Duodenal mucosa (tissue), 2 donors: ENCODE measurements at regions not wholly inside any gene's neighbourhood (a gene's known extent, or its start where the extent isn't known, plus 50 kb on each side); places are given as distances from the start of the nearest gene placed in this dataset.

ENCODE experiments used
- H3K27ac ChIP-seq: one replicate; pipeline ENCODE4 v1.7.0; 2013; ENCODE audit warnings: low read depth, low read length
- H3K27me3 ChIP-seq, 2 donors: one replicate each; pipeline ENCODE4 v1.7.0; 2013; ENCODE audit warnings: low read length in 2 of 2, control low read depth in 1 of 2; ENCODE audit not compliant: insufficient read depth in 2 of 2, control insufficient read depth in 1 of 2
- H3K36me3 ChIP-seq, 2 donors: one replicate each; pipeline ENCODE4 v1.7.0; 2013; ENCODE audit warnings: low read length in 2 of 2, control low read depth in 1 of 2; ENCODE audit not compliant: insufficient read depth in 2 of 2, control insufficient read depth in 1 of 2
- H3K4me1 ChIP-seq, 2 donors: one replicate each; pipeline ENCODE4 v1.7.0; 2013; ENCODE audit warnings: low read length in 2 of 2, control low read depth in 1 of 2; ENCODE audit not compliant: insufficient read depth in 2 of 2, control insufficient read depth in 1 of 2
- H3K4me3 ChIP-seq, 2 donors: one replicate each; pipeline ENCODE4 v1.7.0; 2013; ENCODE audit warnings: low read length in 2 of 2, low read depth in 1 of 2
- H3K9ac ChIP-seq, 2 donors: one replicate each; pipeline ENCODE4 v1.7.0; 2013; ENCODE audit warnings: low read length in 2 of 2, low read depth in 1 of 2
- H3K9me3 ChIP-seq, 2 donors: one replicate each; pipeline ENCODE4 v1.7.0; 2013; ENCODE audit warnings: low read length in 2 of 2, control low read depth in 1 of 2; ENCODE audit not compliant: control insufficient read depth in 1 of 2

GRCh38 chr6:166106076-166106686 is 61.5 kb downstream of the TBXT start:
- H3K4me1 ChIP-seq, result no peaks in the 10 kb centered on the region
- H3K4me3 ChIP-seq, result no peak overlapping the region
- no peaks in the 10 kb centered on the region for H3K27me3 ChIP-seq
- no peak overlapping the region for H3K9ac ChIP-seq
- no peaks in the 10 kb centered on the region for H3K36me3 ChIP-seq
- peaks cover 7 to 10% of the 10 kb centered on the region in 2 donors for H3K9me3 ChIP-seq
- no peak overlapping the region for H3K27ac ChIP-seq

GRCh38 chr6:166105341-166106075 is 62.1 kb downstream of the TBXT start:
- Histone ChIP-seq H3K9ac (no peak overlapping the region), H3K36me3 (no peaks in the 10 kb centered on the region), H3K4me3 (no peak overlapping the region), H3K27me3 (no peaks in the 10 kb centered on the region), H3K9me3 (peaks cover 7 to 10% of the 10 kb centered on the region in 2 donors), H3K27ac (no peak overlapping the region), H3K4me1 (no peaks in the 10 kb centered on the region)

GRCh38 chr6:166104872-166105271 is 62.8 kb downstream of the TBXT start:
- H3K4me1 ChIP-seq, result no peaks in the 10 kb centered on the region
- H3K9ac ChIP-seq, result no peak overlapping the region
- H3K4me3 ChIP-seq, result no peak overlapping the region
- no peaks in the 10 kb centered on the region for H3K36me3 ChIP-seq
- peaks cover 7 to 10% of the 10 kb centered on the region in 2 donors for H3K9me3 ChIP-seq
- no peak overlapping the region for H3K27ac ChIP-seq
- H3K27me3 ChIP-seq, result no peaks in the 10 kb centered on the region

DNA sequence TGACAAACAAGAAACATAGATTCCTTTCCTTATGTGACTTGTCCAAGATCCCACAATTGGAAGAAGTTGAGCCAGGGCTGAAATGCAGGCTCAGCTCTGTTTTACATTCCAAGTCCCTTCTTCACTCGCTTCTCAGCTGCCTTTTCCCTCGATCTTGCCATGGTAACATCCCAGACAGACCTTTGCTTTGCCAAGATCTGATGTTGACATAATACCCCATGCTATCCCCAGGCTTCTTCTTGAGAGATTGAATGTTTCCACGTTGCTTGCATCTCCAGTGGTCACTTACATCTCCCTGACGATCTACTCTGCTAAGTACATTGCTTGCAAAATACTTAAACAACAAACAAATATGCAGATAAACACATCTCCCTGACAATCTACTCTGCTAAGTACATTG is 63.5 kb downstream of the TBXT start:
- H3K4me1 ChIP-seq, result no peaks in the 10 kb centered on the region
- H3K27me3 ChIP-seq, result no peaks in the 10 kb centered on the region
- H3K9ac ChIP-seq, result no peak overlapping the region
- H3K9me3 ChIP-seq, result peaks cover 7 to 10% of the 10 kb centered on the region in 2 donors
- H3K36me3 ChIP-seq, result no peaks in the 10 kb centered on the region
- H3K4me3 ChIP-seq, result no peak overlapping the region
- H3K27ac ChIP-seq, result no peak overlapping the region

- no peaks in the 10 kb centered on the region for H3K36me3 ChIP-seq
Measured at GRCh38 chr6:166101819-166102419, 65.7 kb downstream of the TBXT start.

DNA sequence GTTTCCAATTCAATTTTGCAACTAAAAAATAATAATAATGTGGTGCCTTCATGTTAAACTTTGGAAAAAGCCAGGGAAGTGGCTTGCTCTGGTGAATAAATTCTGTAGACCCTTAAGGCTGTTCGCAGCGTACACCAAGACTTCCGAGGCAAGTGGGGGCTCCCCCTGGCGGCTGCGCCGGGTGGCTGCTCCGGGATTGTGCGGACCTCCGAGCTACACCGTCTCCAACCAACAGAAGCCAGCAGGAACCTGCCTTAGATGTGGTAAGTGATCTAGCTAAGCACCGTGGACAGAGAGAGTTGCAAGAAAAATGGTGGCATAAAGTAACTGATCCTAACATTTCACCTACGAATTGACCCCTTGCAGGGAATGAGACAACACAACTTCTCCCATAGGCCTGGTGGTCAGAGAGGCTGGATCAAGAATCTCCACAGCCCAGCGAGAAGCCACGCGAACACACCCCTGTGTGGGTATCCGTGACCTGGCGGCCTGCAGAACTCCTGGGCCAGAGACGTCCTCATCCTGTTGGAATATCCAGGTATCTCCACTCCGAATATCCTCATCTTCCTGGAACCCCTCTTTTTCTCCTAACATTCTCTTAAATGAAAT is 69.6 kb downstream of the TBXT start:
- Histone ChIP-seq H3K27me3 (no peaks in the 10 kb centered on the region), H3K9me3 (peaks cover 7 to 10% of the 10 kb centered on the region in 2 donors), H3K4me1 (no peaks in the 10 kb centered on the region), H3K27ac (no peak overlapping the region), H3K4me3 (peak overlapping the region in 1 of 2 donors; percentile 50), H3K9ac (no peak overlapping the region), H3K36me3 (no peaks in the 10 kb centered on the region)

More at GRCh38 chr6:166101819-166102419, 65.7 kb downstream of the TBXT start:
- H3K4me1 ChIP-seq, result no peaks in the 10 kb centered on the region
- H3K9me3 ChIP-seq, result peaks cover 7 to 10% of the 10 kb centered on the region in 2 donors
- no peaks in the 10 kb centered on the region for H3K27me3 ChIP-seq
- H3K4me3 ChIP-seq, result no peak overlapping the region
- H3K27ac ChIP-seq, result no peak overlapping the region
- no peak overlapping the region for H3K9ac ChIP-seq

DNA sequence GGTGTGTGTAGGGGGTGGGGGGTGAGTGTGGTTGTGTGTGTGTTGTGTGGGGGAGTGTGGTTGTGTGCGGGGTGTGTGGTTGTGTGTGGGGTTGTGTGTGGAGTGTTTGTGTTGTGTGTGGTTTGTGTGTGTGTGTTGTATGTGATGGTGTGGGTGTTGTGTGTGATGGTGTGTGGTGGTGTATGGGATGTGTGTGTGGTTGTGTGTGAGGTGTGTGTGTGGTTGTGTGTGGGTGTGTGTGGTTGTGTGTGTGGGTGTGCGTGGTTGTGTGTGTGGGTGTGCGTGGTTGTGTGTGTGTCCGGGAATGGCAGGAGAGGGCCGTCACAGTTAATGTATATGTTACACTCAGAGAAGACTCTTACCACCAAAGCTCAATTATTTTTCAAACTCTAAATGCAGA is 79.8 kb downstream of the TBXT start:
- Histone ChIP-seq H3K36me3 (no peaks in the 10 kb centered on the region), H3K27ac (no peak overlapping the region), H3K9ac (no peak overlapping the region), H3K4me1 (no peaks in the 10 kb centered on the region), H3K27me3 (no peaks in the 10 kb centered on the region), H3K4me3 (no peak overlapping the region), H3K9me3 (no peaks in the 10 kb centered on the region)

- H3K4me3 ChIP-seq, result no peak overlapping the region
- H3K4me1 ChIP-seq, result no peaks in the 10 kb centered on the region
- no peak overlapping the region for H3K27ac ChIP-seq
- H3K27me3 ChIP-seq, result no peaks in the 10 kb centered on the region
- H3K9me3 ChIP-seq, result no peaks in the 10 kb centered on the region
- H3K9ac ChIP-seq, result no peak overlapping the region
- no peaks in the 10 kb centered on the region for H3K36me3 ChIP-seq
Measured at GRCh38 chr6:166087246-166087645, 80.4 kb downstream of the TBXT start.

GRCh38 chr6:166085500-166085899 is 82.2 kb downstream of the TBXT start:
- no peak overlapping the region for H3K9ac ChIP-seq
- no peaks in the 10 kb centered on the region for H3K36me3 ChIP-seq
- H3K27me3 ChIP-seq, result no peaks in the 10 kb centered on the region
- no peaks in the 10 kb centered on the region for H3K9me3 ChIP-seq
- no peak overlapping the region for H3K27ac ChIP-seq
- H3K4me3 ChIP-seq, result no peak overlapping the region
- H3K4me1 ChIP-seq, result no peaks in the 10 kb centered on the region

DNA sequence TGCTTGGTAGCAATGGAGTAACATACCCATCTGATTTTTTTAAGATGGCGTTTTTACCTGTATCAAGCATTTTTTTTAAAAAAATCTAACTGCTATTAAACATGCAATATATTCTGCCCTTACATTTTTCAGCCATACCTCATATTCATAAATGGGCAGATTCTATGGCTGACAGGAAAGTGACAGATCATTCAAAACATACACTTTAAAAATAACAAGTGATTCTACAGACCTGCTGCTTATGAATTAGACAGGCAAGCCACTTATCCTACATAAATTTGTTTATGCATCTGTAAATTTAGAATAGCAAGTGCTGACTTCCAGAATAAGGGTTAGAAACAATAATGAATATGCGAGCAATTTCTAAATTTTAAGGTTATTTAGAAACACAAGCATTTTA is 82.7 kb downstream of the TBXT start:
- H3K9me3 ChIP-seq, result no peaks in the 10 kb centered on the region
- H3K27me3 ChIP-seq, result no peaks in the 10 kb centered on the region
- no peak overlapping the region for H3K27ac ChIP-seq
- no peak overlapping the region for H3K4me3 ChIP-seq
- no peaks in the 10 kb centered on the region for H3K36me3 ChIP-seq
- no peaks in the 10 kb centered on the region for H3K4me1 ChIP-seq
- H3K9ac ChIP-seq, result no peak overlapping the region
